WERI-Rb-1 (cell line): ENCODE measurements at regions not wholly inside any gene's neighbourhood (a gene's known extent, or its start where the extent isn't known, plus 50 kb on each side); places are given as distances from the start of the nearest gene placed in this dataset.

Source experiments
- DNase-seq: peaks from one replicate; pipeline ENCODE4 v3.0.0-alpha.2; 2020
- H3K27ac ChIP-seq: fragments of 250-450 bp; sonication (Bioruptor Pico); 2 replicates; pipeline ENCODE4 v1.5.1; 2020; ENCODE audit warnings: mild to moderate bottlenecking, moderate library complexity
- H3K27me3 ChIP-seq: fragments of 250-450 bp; sonication (Bioruptor Pico); 2 replicates; pipeline ENCODE4 v1.5.1; 2021; ENCODE audit warnings: mild to moderate bottlenecking, low read depth, moderate library complexity; ENCODE audit not compliant: insufficient read depth, severe bottlenecking
- H3K36me3 ChIP-seq: fragments of 250-450 bp; sonication (Bioruptor Pico); 2 replicates; pipeline ENCODE4 v1.5.1; 2020; ENCODE audit warnings: mild to moderate bottlenecking, moderate library complexity
- H3K4me3 ChIP-seq: 2 replicates; pipeline ENCODE4 v1.5.1; 2011; ENCODE audit warnings: low read depth, mild to moderate bottlenecking, control low read depth, low read length
- H3K9me3 ChIP-seq: fragments of 250-450 bp; sonication (Bioruptor Pico); 2 replicates; pipeline ENCODE4 v1.5.1; 2021; ENCODE audit warnings: mild to moderate bottlenecking, moderate library complexity; ENCODE audit not compliant: severe bottlenecking
- TF ChIP-seq, protein P1 (sequence below): IDR thresholded peaks from 2 replicates; pipeline ENCODE4 v1.5.1; 2011; ENCODE audit warnings: low read depth, mild to moderate bottlenecking, control low read depth, inconsistent platforms, low read length

DNA sequence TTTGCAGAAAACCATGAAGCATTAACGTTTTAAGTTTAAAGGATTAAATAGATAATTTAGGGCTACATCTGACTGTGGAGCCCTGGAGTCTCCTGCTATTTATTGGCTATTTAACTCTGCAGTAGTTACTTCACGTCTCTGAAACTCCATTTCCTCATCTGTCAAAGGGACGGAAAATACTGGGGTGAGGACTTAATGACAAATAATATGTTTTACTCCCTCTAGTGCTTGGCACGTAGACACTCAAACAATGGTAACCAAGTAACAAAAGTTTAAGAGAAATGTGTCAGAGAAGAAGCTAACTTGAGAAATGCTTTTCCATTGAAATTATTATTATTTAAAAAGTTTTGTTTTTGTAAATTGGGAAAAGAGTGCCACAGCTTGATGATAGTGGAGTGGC is 130.7 kb upstream of the RCN1 start:
- Histone ChIP-seq H3K4me3 (no peak overlapping the region), H3K36me3 (no peaks in the 10 kb centered on the region), H3K27ac (no peak overlapping the region), H3K9me3 (no peaks in the 10 kb centered on the region), H3K27me3 (peaks cover 29% of the 10 kb centered on the region)
- TF ChIP-seq, protein P1, sequence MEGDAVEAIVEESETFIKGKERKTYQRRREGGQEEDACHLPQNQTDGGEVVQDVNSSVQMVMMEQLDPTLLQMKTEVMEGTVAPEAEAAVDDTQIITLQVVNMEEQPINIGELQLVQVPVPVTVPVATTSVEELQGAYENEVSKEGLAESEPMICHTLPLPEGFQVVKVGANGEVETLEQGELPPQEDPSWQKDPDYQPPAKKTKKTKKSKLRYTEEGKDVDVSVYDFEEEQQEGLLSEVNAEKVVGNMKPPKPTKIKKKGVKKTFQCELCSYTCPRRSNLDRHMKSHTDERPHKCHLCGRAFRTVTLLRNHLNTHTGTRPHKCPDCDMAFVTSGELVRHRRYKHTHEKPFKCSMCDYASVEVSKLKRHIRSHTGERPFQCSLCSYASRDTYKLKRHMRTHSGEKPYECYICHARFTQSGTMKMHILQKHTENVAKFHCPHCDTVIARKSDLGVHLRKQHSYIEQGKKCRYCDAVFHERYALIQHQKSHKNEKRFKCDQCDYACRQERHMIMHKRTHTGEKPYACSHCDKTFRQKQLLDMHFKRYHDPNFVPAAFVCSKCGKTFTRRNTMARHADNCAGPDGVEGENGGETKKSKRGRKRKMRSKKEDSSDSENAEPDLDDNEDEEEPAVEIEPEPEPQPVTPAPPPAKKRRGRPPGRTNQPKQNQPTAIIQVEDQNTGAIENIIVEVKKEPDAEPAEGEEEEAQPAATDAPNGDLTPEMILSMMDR: no peak
- no peak for DNase-seq

DNA sequence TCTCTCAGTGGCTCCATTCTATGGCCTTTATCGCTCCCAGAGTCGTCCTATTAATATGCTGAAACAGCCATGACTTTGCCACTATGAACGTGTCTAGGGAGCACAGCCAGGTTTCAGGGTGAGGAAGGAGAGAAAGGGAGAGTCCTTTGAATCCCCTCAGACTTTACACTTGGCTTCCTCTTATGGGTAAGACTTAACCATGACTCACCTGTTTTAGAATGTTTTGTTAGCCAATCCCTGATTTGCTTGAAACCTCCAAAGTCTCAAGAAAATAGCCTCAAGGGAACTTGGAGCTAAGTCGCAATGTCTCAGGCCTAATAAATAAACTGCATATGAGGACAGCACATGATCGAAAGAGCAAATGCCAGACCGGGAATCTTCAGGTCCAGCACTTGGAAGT is 131.2 kb upstream of the RCN1 start:
- Histone ChIP-seq H3K27ac (no peak overlapping the region), H3K27me3 (peaks cover 26% of the 10 kb centered on the region), H3K36me3 (no peaks in the 10 kb centered on the region), H3K4me3 (no peak overlapping the region), H3K9me3 (no peaks in the 10 kb centered on the region)
- TF ChIP-seq, protein P1: no peak
- no peak for DNase-seq

DNA sequence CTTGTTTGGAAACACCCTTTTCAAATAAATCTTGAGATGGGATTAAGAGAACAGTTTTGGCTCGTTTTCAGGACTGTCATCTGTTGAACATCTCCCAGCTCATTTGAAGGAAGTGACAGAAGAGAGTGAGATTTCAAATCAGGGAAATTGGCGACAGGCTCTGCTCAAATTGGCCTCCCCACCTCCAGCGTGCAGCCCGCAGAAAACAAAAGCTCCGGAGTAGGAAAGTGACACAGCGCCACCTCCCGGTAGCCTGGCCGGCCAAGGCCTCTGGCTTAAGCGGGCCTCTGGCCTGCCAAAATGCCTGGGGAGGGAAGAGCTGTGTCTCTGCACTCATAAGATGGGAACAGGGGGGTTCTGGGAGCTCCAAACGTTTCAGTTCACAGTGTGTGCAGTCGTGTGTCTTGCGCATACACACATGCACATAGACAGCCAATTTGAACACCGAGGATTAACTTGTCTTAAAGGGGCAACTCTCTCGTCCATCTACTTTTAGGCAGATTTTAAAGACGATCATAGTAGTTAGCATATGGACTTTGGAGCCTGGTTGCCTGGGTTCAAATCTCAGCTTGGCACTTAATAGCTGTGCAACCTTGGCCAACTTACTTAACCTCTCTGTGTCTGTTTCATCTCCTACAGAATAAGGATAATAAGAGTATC is 132.7 kb upstream of the RCN1 start:
- peak; percentile 60 for DNase-seq

DNA sequence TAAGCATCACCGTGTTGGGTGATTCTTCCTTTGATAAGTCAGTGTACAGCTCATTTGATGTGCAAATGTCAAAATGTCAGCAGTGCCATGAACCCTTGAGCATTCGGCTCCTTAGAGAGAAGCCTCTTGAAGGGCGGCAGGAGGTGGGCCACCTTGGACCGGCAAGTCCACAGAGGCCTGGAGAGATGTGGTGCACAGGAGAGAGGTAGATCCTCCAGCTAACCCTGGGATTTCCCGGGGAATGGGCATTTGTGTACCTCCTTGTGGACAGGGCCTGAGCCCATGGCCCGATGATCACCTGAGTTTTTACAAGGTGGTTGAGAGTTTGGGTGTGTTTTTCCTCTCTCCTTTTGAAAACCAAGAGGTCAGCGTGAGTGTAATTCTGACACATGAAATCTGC is 133.2 kb upstream of the RCN1 start:
- no peak for DNase-seq
- H3K27ac ChIP-seq: no peak overlapping the region
- peaks cover 23% of the 10 kb centered on the region for H3K27me3 ChIP-seq
- H3K9me3 ChIP-seq: no peaks in the 10 kb centered on the region
- no peaks in the 10 kb centered on the region for H3K36me3 ChIP-seq
- no peak overlapping the region for H3K4me3 ChIP-seq
- TF ChIP-seq, protein P1: no peak

More for the DNA sequence above, 132.7 kb upstream of the RCN1 start:
- Histone ChIP-seq H3K27ac (no peak overlapping the region), H3K4me3 (no peak overlapping the region), H3K9me3 (no peaks in the 10 kb centered on the region), H3K36me3 (no peaks in the 10 kb centered on the region), H3K27me3 (peaks cover 26% of the 10 kb centered on the region)
- TF ChIP-seq, protein P1: peak; percentile 89

DNA sequence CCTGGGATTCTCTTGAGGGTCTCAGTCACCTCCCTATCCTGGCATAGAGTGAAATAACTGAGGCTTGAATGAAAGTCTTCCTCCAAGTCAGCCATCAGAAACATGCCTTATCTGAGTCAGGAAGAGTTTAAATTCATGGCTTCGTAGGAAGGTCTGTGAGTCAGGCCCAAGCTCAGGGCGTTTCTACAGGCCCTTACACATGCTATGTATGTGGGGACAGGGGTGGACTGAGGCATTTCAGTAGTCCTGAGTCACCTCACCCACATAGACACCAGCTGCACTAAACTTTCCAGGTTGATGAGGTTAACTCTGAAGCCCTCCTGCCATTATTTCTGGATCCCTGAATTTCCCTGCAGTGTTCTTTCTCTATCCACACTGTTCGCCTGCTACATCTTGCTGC is 134.6 kb upstream of the RCN1 start:
- H3K27me3 ChIP-seq: peaks cover 17% of the 10 kb centered on the region
- H3K9me3 ChIP-seq: no peaks in the 10 kb centered on the region
- H3K4me3 ChIP-seq: no peak overlapping the region
- DNase-seq: no peak
- TF ChIP-seq, protein P1: no peak
- no peaks in the 10 kb centered on the region for H3K36me3 ChIP-seq
- H3K27ac ChIP-seq: no peak overlapping the region

DNA sequence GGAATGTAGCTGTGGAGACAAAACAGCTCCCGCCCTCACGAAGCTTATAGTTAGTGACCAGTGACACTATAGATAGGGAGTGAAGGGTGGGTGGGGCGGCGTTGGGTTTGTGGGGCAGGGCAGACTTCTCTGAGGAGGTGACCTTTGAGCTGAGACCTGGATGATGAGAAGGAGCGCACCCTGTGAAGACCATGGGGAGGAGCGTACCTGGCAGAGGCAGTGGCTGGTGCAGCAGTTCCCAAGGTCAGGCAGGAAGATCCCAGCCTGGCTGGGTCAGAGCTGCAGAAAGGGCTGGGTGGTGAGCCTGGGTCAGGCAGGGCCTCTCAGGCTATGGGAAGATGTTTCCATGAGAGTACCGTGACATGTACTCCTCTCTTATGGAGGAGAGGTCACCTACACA is 135.0 kb upstream of the RCN1 start:
- H3K4me3 ChIP-seq: no peak overlapping the region
- TF ChIP-seq, protein P1: no peak

More for the DNA sequence above, 135.0 kb upstream of the RCN1 start:
- Histone ChIP-seq H3K27ac (no peak overlapping the region), H3K27me3 (peaks cover 17% of the 10 kb centered on the region), H3K36me3 (no peaks in the 10 kb centered on the region), H3K9me3 (no peaks in the 10 kb centered on the region)
- DNase-seq: no peak
